ENCODE measurements at regions not wholly inside any gene's neighbourhood (a gene's known extent, or its start where the extent isn't known, plus 50 kb on each side); places are given as distances from the start of the nearest gene placed in this dataset.
"Not testable (repeated sequence)": the region's sequence is repeated elsewhere in the genome, so short reads cannot be mapped to it uniquely, and the experiment has no call there.

DNA sequence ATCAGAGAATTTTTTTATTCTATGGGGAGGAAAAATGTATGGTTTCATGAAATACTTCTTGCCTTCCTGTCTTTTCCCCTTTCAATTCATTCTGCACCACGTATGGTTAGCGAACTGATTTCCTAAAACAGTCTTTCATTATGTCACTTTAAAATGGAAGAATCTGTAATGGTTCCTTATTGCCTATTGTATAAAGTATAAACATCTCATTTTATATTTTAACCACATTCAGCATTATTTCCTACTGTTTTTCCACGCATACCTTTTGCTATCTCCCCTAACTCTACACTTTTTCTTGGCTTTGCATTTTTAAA is 232.3 kb upstream of the B3GALT2 start:
- DNase-seq (ENCODE audit: low read depth in 2 of 2) = no peak

DNA sequence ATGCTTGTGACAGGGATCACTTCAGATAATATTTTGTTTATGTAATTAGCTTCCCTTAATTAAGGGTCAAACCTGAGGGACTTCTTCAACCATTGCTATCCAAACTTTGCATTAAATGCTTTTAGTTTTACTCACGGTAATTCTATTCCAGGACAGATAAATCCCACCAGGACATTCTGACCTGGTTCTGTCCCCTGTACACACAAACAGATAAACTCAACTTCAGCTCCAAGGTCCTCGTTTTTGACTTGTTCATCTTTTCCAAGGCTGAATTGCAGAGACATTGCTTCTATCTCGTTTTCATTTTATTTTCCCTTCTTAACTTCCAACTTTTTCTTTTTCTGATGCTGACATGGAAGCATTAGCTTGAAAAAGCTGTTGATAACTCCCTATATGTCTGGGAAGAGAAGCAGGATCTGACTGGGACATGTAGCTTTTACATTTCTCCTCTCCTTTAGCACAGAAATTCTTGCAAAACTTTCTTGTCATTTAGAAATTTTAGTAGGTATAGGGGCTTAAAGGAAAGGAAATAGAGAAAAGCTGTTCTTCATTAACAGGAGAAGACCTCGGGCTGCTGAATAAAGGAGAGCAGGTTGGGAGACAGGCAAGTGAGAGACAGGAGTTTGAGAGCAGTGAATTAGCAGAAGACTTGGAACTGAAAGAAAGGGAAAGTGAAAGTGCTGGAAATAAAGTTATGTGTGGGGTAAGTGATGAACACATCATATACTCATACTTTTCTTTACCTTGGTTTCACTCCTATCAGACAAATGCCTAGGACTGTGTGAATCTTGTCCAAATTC is 231.7 kb upstream of the B3GALT2 start:
- DNase-seq (ENCODE audit: low read depth in 2 of 2) = peak in 1 of 2 experiments; percentile 6

DNA sequence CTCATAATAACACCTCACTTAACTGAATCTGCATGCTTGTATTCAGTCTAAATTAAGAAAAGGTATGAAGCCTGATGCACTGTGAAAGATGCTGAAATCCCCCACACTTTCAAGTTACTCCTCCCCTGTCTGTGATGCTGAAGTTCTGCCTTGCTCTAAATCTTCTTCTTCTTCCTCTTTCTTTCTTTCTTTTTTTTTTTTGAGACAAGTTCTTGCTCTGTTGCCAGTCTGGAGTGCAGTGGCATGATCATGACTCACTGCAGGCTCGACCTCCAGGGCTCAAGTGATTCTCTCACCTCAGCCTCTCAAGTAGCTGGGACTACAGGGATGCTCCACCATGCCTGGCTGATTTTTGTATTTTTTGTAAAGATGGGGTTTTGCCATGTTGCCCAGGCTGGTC is 231.0 kb upstream of the B3GALT2 start:
- no peak for DNase-seq (ENCODE audit: low read depth in 2 of 2)

DNA sequence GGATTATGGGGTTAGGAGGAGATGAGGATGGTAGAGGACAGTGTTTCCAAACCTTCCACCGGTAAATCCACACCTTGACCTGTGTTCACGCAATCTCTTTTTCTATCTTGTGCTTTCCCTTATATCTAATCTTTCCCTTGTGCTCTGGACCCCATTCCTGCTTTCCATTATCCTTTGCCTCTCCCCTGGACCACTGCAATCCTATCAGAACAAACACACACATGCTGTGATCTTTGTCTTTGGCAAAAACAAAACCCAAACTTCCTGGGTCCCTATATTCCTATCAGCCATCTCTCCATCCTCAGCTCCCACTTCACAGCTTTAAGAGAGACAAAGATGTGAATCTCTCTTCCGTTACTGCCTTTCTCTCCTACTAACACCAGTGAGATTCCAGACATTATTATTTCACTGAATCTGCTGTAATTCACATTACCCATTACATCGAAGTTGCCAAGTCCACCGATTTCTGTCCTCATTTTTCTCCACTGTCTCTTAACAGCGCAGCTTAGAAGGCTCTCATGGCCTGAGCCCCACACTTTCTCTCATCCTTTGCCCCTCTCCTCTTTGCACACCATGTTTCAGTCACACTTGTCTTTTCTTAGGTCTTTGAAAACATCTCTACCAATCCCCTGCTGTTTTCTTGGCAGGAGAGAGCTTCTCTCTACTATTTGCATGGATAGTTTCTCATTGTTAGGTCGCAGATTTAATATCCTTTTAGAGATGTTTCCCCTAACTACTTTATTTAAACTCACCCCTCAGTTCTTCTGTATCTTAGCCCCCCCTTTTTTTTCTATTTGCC is 230.0 kb upstream of the B3GALT2 start:
- no peak for DNase-seq (ENCODE audit: low read depth in 2 of 2)

DNA sequence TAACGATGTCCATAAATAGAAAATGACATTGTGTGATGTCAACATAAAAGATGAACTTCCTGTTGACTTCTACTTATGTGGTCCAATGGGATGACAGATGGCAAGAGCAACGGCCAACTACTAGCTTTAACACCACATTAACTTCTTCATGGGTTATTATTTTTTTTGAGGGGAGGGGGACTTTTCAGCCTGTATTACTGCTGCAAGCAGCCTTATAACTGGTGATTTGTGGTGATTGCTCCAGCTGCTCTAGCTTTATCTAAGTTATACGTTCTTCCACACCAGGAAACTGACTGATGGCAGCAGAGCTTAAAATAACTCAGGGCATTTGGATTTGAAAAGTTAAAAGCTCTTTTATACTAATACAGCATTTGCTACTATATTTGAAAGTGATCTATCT is 228.8 kb upstream of the B3GALT2 start:
- no peak for DNase-seq (ENCODE audit: low read depth in 2 of 2)

DNA sequence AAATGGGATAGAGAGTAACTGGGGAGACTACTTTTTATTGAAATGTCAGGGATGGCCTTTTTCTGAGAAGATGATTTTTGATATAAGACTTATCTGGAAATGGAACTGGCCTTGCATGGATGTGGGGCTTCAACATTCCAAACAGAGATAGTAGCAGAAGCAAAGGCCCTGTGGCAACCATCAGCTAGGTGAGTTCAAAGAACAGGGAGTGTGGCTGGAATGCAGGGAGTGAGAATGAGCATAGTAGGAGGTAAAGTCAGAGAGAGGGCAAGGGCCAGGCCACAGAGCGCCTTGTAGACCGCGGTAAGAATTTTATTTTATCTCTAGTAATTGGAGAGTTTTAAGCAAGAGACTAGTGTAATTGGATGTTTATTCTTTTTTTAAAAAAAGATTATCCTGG is 227.0 kb upstream of the B3GALT2 start:
- no peak for DNase-seq (ENCODE audit: low read depth in 2 of 2)

DNA sequence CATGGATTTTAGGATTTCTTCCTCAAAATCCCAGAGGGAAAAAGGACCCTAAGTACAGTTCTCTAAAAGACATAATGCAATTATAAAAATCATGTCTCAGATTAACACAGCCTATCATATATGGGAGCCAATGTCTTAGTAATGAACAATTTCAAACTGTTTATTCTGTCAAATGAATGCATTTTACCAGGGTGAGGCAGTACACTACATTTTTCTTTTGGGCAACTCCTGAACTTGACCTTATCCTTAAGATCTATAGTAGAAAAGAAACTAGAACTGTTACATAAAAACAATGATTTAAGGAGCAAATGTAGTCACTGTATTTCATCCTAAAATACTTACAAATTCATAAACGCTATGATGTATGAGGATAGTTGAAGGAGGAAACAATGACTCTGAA is 226.3 kb upstream of the B3GALT2 start:
- DNase-seq (ENCODE audit: low read depth in 2 of 2) = no peak

DNA sequence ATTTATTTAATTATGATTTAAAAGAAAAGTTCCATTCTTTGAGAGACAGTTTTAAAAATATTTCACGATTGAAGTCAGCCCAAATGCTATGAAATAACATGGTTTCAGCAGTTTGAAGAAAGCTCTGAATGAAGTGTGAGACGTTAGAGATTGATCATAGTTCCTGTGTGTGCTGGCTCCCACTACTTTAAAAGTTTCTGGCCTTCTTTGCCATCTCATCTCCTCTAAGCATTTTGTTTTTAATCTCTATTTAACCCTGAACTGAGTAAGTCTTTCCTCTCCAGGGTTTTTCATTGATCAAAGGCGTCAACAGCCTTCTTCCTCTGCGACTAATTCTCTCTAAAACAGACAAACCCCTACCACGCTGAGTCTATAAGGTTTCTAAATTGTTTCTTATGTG is 225.3 kb upstream of the B3GALT2 start:
- no peak for DNase-seq (ENCODE audit: low read depth in 2 of 2)

DNA sequence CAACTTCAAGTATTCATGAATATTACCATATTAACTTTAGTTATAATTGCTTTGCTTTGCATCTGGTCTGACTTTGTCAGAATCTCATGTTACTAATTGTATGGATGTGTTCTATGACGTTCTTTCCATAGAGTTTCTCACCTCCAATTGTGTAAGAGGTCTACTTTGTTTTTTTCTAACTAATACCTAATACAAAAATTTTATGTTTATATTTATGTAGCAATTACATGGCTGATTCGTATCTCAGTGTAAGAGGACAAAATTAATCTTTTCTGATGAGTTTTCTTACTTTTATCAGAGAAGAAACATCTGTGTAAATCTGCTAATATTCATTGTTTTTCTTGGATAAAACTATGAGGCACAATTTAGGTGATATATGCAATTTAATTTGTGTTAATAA is 224.8 kb upstream of the B3GALT2 start:
- no peak for DNase-seq (ENCODE audit: low read depth in 2 of 2)

DNA sequence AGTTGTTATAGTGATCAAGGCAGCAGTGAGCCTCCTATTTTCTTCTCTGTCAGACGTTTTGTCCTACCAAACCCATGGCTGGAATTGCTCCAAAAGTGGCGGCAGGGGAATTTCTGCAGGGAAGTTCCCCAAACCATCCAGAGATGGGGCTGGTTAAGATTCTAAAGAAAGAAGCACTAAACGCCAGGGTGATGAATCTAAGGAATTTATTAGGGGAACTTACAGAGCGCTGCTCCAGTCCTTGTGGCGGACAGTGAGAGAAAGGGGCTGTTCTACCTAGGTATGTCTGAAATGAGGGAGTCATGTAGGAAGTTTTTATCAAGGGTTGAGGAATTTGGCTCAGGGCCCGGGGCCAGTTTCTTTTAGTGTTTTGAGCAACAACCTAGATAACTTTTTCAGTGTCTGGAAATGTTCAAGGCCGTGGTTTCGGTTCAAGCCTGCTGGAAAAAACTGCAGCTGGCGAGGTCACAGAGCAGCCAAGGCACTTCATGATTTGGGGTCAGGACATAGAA is 222.4 kb upstream of the B3GALT2 start:
- DNase-seq (ENCODE audit: low read depth in 2 of 2) = peak; percentile 88 to 90

DNA sequence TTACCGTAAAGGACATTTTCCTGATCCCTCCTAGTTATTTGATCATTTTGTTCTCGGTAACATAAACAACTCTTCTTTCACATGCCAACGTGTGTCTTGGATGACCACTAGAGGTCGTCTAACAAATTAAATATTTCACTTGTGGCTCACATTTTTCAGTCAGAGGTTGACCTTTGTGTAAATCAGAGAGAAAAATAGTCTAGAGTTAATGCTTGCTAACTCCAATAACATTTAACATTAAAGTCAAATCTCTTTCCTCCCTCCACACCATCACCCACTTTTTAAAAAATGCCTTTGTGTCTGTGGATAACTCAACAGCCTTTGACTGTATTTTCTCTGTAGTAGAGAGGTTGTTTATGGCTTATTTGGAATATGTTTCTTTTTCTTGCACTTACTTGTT is 220.5 kb upstream of the B3GALT2 start:
- DNase-seq (ENCODE audit: low read depth in 2 of 2) = peak; percentile 36 to 41

DNA sequence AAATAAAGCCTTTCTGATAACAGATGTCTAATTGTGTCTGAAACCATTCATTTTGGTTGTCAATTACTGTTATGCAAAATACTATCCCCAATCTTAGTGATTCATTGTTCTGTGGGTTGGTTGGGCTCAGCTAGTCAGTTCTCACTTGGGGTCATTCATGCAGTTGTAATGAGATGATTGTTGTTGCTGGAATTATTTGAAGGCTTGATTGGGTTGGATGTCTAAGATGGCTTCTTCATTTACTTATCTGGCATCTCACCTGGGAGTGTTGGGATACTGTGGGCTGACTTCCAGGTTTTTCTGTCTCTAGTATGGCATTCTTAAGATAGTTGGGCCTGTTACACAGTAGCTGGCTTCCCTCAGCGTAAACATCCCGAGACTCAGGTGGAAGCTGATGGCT is 217.8 kb upstream of the B3GALT2 start:
- no peak for DNase-seq (ENCODE audit: low read depth in 2 of 2)

DNA sequence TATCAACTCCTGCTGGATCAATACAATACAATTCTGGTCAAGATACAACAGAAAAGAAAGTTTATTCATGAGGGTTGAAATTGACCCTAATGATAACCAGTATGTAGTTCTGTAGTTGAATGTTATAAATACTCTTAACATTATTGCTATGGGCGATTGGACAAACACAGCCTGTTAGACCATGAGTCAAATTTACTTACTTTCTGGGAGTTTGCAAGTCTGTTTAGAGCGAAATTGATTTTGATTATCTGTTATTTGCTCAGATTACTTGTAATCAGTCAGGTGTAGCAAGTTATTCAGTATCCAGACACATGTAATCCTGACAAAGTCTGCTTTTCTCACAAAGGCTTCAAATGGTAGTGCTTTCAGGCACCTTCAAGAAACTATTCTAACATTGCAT is 216.6 kb upstream of the B3GALT2 start:
- DNase-seq (ENCODE audit: low read depth in 2 of 2) = no peak

DNA sequence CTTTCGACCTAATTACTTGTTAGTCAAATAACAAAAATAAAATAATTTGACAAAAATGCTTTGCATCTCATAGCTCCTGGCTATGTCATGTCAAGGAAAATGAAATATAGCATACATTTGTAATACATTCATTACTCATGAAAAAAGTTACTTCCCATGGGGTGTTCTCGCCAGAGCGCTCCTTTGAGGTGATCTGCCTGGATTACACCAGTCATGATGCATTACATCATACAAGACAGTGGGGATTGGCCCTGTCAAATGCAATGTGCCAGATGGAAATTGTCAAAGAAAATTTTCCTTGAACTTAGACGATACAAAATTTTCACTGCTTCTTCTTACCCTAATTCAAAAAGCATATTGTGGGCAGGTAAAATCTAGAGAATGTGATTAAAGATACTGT is 215.6 kb upstream of the B3GALT2 start:
- DNase-seq (ENCODE audit: low read depth in 2 of 2) = no peak

DNA sequence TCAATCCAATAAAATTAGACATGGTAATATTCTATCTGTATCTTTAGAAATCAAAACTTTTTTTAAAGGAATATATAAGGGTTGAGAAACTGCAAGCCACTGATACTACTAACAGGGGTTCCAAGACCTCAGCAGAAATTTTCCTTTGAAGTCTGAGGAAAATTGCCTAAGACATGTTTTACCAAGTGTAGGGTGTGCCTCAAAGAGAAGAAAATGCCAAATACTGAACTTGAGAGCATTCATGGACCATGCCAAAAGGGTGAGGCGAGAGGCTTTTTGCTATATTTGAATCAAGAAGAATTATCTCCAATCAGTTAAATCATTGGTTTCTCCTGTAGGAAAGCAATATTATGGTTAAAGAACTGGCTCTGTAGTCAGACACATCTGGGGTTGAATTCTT is 207.9 kb upstream of the B3GALT2 start:
- no peak for DNase-seq (ENCODE audit: low read depth in 2 of 2)

DNA sequence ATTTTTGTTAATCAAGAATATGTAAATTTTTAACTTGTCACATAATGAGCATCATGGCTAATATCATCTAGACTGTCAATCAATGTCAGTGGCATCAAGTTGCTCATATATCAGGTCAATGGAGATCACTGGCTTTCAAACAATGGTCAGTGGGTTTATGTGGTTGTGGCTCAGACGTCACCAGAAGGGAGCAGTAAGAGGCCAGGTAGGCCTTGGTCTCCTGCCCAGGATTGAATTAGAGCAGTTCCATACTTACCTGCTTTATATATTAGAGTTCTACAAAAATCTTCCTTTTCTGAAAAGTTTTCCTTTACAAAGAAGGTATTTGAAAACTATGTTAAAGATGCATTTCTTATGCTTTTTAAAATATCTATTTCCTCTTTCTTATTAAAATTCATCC is 206.3 kb upstream of the B3GALT2 start:
- DNase-seq (ENCODE audit: low read depth in 2 of 2) = no peak

DNA sequence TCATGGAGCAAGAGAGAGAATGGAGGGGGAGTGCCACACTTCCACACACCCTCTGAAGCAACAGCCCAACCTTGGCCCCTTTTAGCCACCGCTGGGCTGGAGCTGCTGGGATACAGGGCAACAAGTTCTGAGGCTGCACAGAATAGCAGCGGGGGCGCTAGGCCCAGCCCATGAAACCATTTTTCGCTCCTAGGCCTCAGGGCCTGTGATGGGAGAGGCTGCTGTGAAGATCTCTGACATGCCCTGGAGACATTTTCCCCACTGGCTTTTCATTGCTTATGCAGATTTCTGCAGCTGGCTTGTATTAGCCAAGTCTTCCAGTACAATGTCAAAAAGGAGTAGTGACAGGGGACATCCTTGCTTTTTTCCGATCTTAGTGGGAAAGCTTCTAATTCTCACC is 202.3 kb upstream of the B3GALT2 start:
- DNase-seq (ENCODE audit: low read depth in 2 of 2) = no peak

DNA sequence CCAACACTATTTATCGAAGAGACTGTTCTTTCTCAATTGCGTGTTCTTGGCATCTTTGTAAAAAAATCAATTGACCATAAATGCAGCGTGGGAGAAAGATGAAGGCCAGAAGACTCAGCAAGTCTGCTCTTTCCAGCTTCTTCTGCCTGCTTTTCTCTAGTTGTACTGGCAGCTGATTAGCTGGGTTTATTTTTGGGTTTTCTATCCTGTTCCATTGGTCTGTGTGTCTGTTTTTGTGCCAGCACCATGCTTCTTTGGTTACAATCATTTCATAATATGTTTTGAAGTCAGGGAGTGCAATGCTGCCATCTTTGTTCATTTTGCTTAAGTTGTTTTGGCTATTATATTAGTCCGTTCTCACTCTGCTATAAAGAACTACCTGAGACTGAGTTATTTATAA is 201.8 kb upstream of the B3GALT2 start:
- DNase-seq (ENCODE audit: low read depth in 2 of 2) = no peak

DNA sequence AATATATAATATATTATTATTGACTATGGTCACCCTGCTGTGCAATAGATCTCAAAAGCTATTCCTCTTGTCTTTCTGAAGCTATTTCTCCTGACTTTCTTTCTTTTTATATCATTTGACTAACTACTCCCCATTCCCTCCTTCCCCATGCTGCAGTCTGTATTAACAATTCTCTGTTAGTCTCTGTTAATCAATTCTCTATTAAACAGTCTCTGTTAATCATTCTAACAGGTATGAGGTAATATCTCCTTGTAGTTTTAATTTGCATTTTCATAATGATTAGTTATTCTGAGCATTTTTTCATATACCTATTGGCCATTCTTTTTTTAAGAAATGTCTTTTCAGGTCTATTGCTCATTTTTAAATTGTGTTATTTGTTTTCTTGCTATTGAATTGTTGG is 201.0 kb upstream of the B3GALT2 start:
- no peak for DNase-seq (ENCODE audit: low read depth in 2 of 2)

DNA sequence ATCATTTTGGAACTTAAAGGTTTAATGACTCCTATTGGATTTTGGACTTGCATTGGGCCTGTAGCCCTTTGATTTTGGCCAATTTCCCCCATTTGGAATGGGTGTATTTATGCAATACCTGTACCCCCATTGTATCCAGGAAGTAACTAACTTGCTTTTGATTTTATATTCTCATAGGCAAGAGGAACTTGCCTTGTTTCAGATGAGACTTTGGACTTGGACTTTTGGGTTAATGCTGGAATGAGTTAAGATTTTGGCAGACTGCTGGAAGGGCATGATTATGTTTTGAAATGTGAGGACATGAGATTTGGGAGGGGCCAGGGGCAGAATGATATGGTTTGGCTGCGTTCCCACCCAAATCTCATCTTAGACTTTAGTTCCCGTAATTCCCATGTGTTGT is 192.0 kb upstream of the B3GALT2 start:
- not testable (repeated sequence) for DNase-seq (ENCODE audit: low read depth in 2 of 2)

DNA sequence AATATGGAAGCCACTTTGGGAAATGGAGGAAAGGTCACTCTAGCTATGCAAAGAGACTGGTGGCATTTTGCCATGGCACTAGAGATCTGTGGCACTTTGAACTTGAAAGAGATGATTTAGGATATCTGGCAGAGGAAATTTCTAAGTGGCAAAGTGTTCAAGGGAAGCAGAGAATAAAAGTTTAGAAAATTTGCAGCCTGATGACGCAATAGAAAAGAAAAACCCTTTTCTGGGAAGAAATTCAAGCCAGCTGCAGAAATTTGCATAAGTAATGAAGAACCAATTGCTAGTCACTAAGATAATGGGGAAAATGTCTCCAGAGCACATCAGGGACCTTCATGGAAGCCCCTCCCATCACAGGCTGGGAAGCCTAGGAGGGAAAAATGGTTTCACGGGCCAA is 191.1 kb upstream of the B3GALT2 start:
- no peak for DNase-seq (ENCODE audit: low read depth in 2 of 2)

DNA sequence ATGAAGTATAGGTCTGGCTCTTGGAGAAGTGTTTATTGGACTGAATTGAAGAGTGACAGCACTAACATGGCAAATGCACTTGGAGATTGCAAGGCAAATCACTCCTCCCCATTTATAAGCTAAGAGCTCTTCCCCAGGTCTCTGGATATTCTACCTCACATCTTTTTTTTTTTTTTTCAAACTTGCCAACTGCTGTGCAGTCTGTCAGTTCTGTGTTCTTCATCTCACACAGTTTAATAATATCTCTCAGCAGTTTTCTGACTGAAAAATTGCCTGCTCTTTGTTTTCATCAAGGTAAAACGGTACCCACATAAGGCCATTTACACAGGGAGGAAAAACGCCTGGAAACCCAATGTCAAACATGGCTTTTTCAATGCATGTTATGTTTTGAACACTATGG is 186.1 kb upstream of the B3GALT2 start:
- no peak for DNase-seq (ENCODE audit: low read depth in 2 of 2)

DNA sequence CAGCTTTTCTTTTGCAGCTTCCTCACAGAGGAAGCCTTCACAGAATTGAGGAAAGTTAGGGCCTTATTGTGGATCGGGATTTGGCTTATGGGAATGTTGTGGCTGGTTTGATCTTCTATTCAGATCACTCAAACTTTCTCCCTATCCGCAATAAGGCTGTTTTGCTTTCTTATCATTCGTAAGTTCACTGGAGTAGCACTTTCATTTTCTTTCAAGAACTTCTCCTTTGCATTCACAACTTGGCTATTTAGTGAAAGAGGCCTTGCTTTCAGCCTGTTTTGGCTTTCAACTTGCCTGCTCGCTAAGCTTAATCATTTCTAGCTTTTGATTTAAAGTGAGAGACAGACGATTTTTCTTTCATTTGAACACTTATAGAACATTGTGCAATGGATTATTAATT is 181.9 kb upstream of the B3GALT2 start:
- DNase-seq (ENCODE audit: low read depth in 2 of 2) = no peak
